ENCODE measurements at regions not wholly inside any gene's neighbourhood (a gene's known extent, or its start where the extent isn't known, plus 50 kb on each side); places are given as distances from the start of the nearest gene placed in this dataset.
A peak's percentile ranks its signal among the peaks of the same experiment; 100 is the strongest.

GRCh38 chr22:34885852-34886251 lies 180.1 kb upstream of the ISX start:
- no peaks in the 10 kb centered on the region for H3K27me3 ChIP-seq (ENCODE audit: control insufficient read depth, extremely low read depth, insufficient read depth, low read length)
- H3K4me2 ChIP-seq (ENCODE audit: control insufficient read depth, extremely low read depth, insufficient read depth, low read depth, low read length) = peak overlapping the region; percentile 2
- H3K36me3 ChIP-seq (ENCODE audit: control insufficient read depth in 2 of 2, extremely low read depth in 1 of 2, insufficient read depth in 2 of 2, low read length in 2 of 2) = no peaks in the 10 kb centered on the region
- peak; percentile 36 for DNase-seq (ENCODE audit: low read depth, low spot score)
- H3K79me2 ChIP-seq (ENCODE audit: control insufficient read depth, insufficient read depth, low read length) = no peaks in the 10 kb centered on the region
- TF ChIP-seq CTCF (optimal IDR thresholded peaks at IDR 0.05 in 1 of 3, IDR thresholded peaks at IDR 0.05 in 1 of 3, conservative IDR thresholded peaks at IDR 0.05 in 1 of 3; ENCODE audit: extremely low read depth in 1 of 3, insufficient read depth in 2 of 3, low read length in 3 of 3) (no peak), EZH2 (IDR thresholded peaks at IDR 0.05; ENCODE audit: low read length) (no peak)
- H3K9me1 ChIP-seq (ENCODE audit: control insufficient read depth, extremely low read depth, insufficient read depth, low read length) = no peaks in the 10 kb centered on the region
- H3K9me3 ChIP-seq (ENCODE audit: control insufficient read depth, low read depth, low read length) = peaks cover 2% of the 10 kb centered on the region
- H4K20me1 ChIP-seq (ENCODE audit: control insufficient read depth, extremely low read depth, insufficient read depth, low read length) = no peaks in the 10 kb centered on the region
- dilution Hi-C loops (cut with MboI; ENCODE audit: extremely low pct_ligation_motif_present, low sequenced_read_pairs) = no loop called here
- no peak overlapping the region for H3K4me3 ChIP-seq (ENCODE audit: control insufficient read depth in 2 of 3, extremely low read depth in 1 of 3, insufficient read depth in 2 of 3, low read depth in 1 of 3, low read length in 3 of 3)
- H2AFZ ChIP-seq (ENCODE audit: control insufficient read depth, low read length) = no peak overlapping the region
- peaks cover 2% of the 10 kb centered on the region for H3K4me1 ChIP-seq (ENCODE audit: control insufficient read depth, extremely low read depth, insufficient read depth, low read length)
- FAIRE-seq = peak; percentile 80
- H3K27ac ChIP-seq (ENCODE audit: control insufficient read depth, insufficient read depth, low read length) = no peak overlapping the region
- H3K9ac ChIP-seq (ENCODE audit: control insufficient read depth, extremely low read depth, insufficient read depth, low read length) = no peak overlapping the region

GRCh38 chr22:34886391-34886790 lies 179.6 kb upstream of the ISX start:
- TF ChIP-seq EZH2 (IDR thresholded peaks at IDR 0.05; ENCODE audit: low read length) = no peak
- dilution Hi-C loops (cut with MboI; ENCODE audit: extremely low pct_ligation_motif_present, low sequenced_read_pairs) = no loop called here
- no peaks in the 10 kb centered on the region for H3K9me1 ChIP-seq (ENCODE audit: control insufficient read depth, extremely low read depth, insufficient read depth, low read length)
- no peak overlapping the region for H3K27ac ChIP-seq (ENCODE audit: control insufficient read depth, insufficient read depth, low read length)
- no peak overlapping the region for H3K4me3 ChIP-seq (ENCODE audit: control insufficient read depth in 2 of 3, extremely low read depth in 1 of 3, insufficient read depth in 2 of 3, low read depth in 1 of 3, low read length in 3 of 3)
- no peaks in the 10 kb centered on the region for H4K20me1 ChIP-seq (ENCODE audit: control insufficient read depth, extremely low read depth, insufficient read depth, low read length)
- no peak for DNase-seq (ENCODE audit: low read depth, low spot score)
- no peak overlapping the region for H2AFZ ChIP-seq (ENCODE audit: control insufficient read depth, low read length)
- no peak overlapping the region for H3K9ac ChIP-seq (ENCODE audit: control insufficient read depth, extremely low read depth, insufficient read depth, low read length)
- FAIRE-seq = no peak
- H3K9me3 ChIP-seq (ENCODE audit: control insufficient read depth, low read depth, low read length) = peaks cover 2% of the 10 kb centered on the region
- no peaks in the 10 kb centered on the region for H3K36me3 ChIP-seq (ENCODE audit: control insufficient read depth in 2 of 2, extremely low read depth in 1 of 2, insufficient read depth in 2 of 2, low read length in 2 of 2)
- H3K4me1 ChIP-seq (ENCODE audit: control insufficient read depth, extremely low read depth, insufficient read depth, low read length) = peaks cover 2% of the 10 kb centered on the region
- no peaks in the 10 kb centered on the region for H3K27me3 ChIP-seq (ENCODE audit: control insufficient read depth, extremely low read depth, insufficient read depth, low read length)
- H3K79me2 ChIP-seq (ENCODE audit: control insufficient read depth, insufficient read depth, low read length) = no peaks in the 10 kb centered on the region
- H3K4me2 ChIP-seq (ENCODE audit: control insufficient read depth, extremely low read depth, insufficient read depth, low read depth, low read length) = no peak overlapping the region

GRCh38 chr22:34886812-34887211 lies 179.1 kb upstream of the ISX start:
- DNase-seq (ENCODE audit: low read depth, low spot score) (no peak), FAIRE-seq (peak; percentile 52)
- Histone ChIP-seq H4K20me1 (ENCODE audit: control insufficient read depth, extremely low read depth, insufficient read depth, low read length) (no peaks in the 10 kb centered on the region), H3K27me3 (ENCODE audit: control insufficient read depth, extremely low read depth, insufficient read depth, low read length) (no peaks in the 10 kb centered on the region), H3K4me1 (ENCODE audit: control insufficient read depth, extremely low read depth, insufficient read depth, low read length) (peaks cover 2% of the 10 kb centered on the region), H3K36me3 (ENCODE audit: control insufficient read depth in 2 of 2, extremely low read depth in 1 of 2, insufficient read depth in 2 of 2, low read length in 2 of 2) (no peaks in the 10 kb centered on the region), H3K9me1 (ENCODE audit: control insufficient read depth, extremely low read depth, insufficient read depth, low read length) (no peaks in the 10 kb centered on the region), H3K9ac (ENCODE audit: control insufficient read depth, extremely low read depth, insufficient read depth, low read length) (no peak overlapping the region), H3K4me2 (ENCODE audit: control insufficient read depth, extremely low read depth, insufficient read depth, low read depth, low read length) (no peak overlapping the region), H2AFZ (ENCODE audit: control insufficient read depth, low read length) (no peak overlapping the region), H3K9me3 (ENCODE audit: control insufficient read depth, low read depth, low read length) (peaks cover 2% of the 10 kb centered on the region), H3K27ac (ENCODE audit: control insufficient read depth, insufficient read depth, low read length) (no peak overlapping the region), H3K79me2 (ENCODE audit: control insufficient read depth, insufficient read depth, low read length) (no peaks in the 10 kb centered on the region), H3K4me3 (ENCODE audit: control insufficient read depth in 2 of 3, extremely low read depth in 1 of 3, insufficient read depth in 2 of 3, low read depth in 1 of 3, low read length in 3 of 3) (no peak overlapping the region)
- TF ChIP-seq EZH2 (IDR thresholded peaks at IDR 0.05; ENCODE audit: low read length) (no peak), CTCF (optimal IDR thresholded peaks at IDR 0.05 in 1 of 3, IDR thresholded peaks at IDR 0.05 in 1 of 3, conservative IDR thresholded peaks at IDR 0.05 in 1 of 3; ENCODE audit: extremely low read depth in 1 of 3, insufficient read depth in 2 of 3, low read length in 3 of 3) (no peak)
- dilution Hi-C loops (cut with MboI; ENCODE audit: extremely low pct_ligation_motif_present, low sequenced_read_pairs) = no loop called here

Measured in keratinocyte (primary cell).